ENCODE measurements at regions not wholly inside any gene's neighbourhood (a gene's known extent, or its start where the extent isn't known, plus 50 kb on each side); places are given as distances from the start of the nearest gene placed in this dataset.

GRCh38 chr18:49717617-49718016, 95.7 kb downstream of the ACAA2 start:
- Histone ChIP-seq H3K36me3 (no peaks in the 10 kb centered on the region), H3K4me1 (no peaks in the 10 kb centered on the region), H3K27ac (no peak overlapping the region), H3K27me3 (no peaks in the 10 kb centered on the region), H3K4me3 (no peak overlapping the region), H3K9me3 (no peaks in the 10 kb centered on the region)
- no peak for DNase-seq (ENCODE audit: low spot score in 2 of 2)
- intact Hi-C loops (cut with DNase I; ENCODE audit: low total_unique reads), result no loop called here
- TF ChIP-seq, protein P1, sequence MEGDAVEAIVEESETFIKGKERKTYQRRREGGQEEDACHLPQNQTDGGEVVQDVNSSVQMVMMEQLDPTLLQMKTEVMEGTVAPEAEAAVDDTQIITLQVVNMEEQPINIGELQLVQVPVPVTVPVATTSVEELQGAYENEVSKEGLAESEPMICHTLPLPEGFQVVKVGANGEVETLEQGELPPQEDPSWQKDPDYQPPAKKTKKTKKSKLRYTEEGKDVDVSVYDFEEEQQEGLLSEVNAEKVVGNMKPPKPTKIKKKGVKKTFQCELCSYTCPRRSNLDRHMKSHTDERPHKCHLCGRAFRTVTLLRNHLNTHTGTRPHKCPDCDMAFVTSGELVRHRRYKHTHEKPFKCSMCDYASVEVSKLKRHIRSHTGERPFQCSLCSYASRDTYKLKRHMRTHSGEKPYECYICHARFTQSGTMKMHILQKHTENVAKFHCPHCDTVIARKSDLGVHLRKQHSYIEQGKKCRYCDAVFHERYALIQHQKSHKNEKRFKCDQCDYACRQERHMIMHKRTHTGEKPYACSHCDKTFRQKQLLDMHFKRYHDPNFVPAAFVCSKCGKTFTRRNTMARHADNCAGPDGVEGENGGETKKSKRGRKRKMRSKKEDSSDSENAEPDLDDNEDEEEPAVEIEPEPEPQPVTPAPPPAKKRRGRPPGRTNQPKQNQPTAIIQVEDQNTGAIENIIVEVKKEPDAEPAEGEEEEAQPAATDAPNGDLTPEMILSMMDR (IDR thresholded peaks at IDR 0.05), result no peak
- TF ChIP-seq POLR2A (IDR thresholded peaks at IDR 0.05), result no peak
- no peak for TF ChIP-seq POLR2AphosphoS5 (IDR thresholded peaks at IDR 0.05)

DNA sequence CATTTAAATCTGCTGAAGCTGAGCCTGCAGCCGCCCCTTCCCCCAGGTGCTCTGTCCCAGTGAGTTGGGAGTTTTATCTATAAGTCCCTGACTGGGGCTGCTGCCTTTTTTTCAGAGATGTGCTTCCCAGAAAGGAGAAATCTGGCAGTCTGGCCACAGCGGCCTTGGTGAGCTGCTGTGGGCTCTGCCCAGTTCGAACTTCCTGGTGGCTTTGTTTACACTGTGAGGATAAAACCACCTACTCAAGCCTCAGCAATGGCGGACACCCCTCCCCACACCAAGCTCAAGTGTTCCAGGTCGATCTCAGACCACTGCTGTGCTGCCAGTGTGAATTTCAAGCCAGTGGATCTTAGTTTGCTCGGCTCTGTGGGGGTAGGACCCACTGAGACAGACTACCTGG, 97.3 kb downstream of the ACAA2 start:
- Histone ChIP-seq H3K9me3 (no peaks in the 10 kb centered on the region), H3K27ac (no peak overlapping the region)
- TF ChIP-seq POLR2A (IDR thresholded peaks at IDR 0.05), result no peak
- TF ChIP-seq POLR2AphosphoS5 (IDR thresholded peaks at IDR 0.05), result no peak
- TF ChIP-seq, protein P1 (IDR thresholded peaks at IDR 0.05), result no peak

DNA sequence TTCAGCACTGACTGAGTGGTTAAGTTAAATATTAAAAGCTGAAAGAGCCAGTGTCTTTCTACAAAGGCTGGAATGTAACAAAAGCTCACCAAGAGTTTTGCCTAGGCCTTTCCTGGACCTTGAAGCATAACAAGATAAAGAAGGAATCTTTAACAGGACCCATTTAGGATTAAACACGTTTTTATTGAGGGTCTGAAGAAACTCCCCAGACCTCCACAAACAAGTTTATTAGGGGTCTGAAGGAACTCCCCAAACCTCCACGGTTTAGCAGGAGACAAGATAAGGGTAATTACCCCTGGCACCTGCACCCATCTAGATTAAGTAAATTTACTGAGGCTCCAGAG, 104.0 kb downstream of the ACAA2 start:
- no peak overlapping the region for H3K27ac ChIP-seq
- DNase-seq (ENCODE audit: low spot score in 2 of 2), result no peak
- H3K9me3 ChIP-seq, result no peaks in the 10 kb centered on the region
- H3K4me3 ChIP-seq, result no peak overlapping the region
- H3K27me3 ChIP-seq, result no peaks in the 10 kb centered on the region
- intact Hi-C loops (cut with DNase I; ENCODE audit: low total_unique reads), result no loop called here
- no peaks in the 10 kb centered on the region for H3K36me3 ChIP-seq
- no peaks in the 10 kb centered on the region for H3K4me1 ChIP-seq
- no peak for TF ChIP-seq POLR2AphosphoS5 (IDR thresholded peaks at IDR 0.05)
- TF ChIP-seq, protein P1 (IDR thresholded peaks at IDR 0.05), result no peak
- TF ChIP-seq POLR2A (IDR thresholded peaks at IDR 0.05), result no peak

More for the DNA sequence above, 97.3 kb downstream of the ACAA2 start:
- no peak for DNase-seq (ENCODE audit: low spot score in 2 of 2)
- Histone ChIP-seq H3K4me1 (no peaks in the 10 kb centered on the region), H3K4me3 (no peak overlapping the region), H3K36me3 (no peaks in the 10 kb centered on the region), H3K27me3 (no peaks in the 10 kb centered on the region)
- intact Hi-C loops (cut with DNase I; ENCODE audit: low total_unique reads), result no loop called here

- no peaks in the 10 kb centered on the region for H3K36me3 ChIP-seq
- H3K4me3 ChIP-seq, result no peak overlapping the region
- TF ChIP-seq POLR2A (IDR thresholded peaks at IDR 0.05) (no peak), POLR2AphosphoS5 (IDR thresholded peaks at IDR 0.05) (no peak)
- TF ChIP-seq, protein P1 (IDR thresholded peaks at IDR 0.05), result no peak
- no peak for DNase-seq (ENCODE audit: low spot score in 2 of 2)
- H3K4me1 ChIP-seq, result no peaks in the 10 kb centered on the region
- no peak overlapping the region for H3K27ac ChIP-seq
- intact Hi-C loops (cut with DNase I; ENCODE audit: low total_unique reads), result no loop called here
- H3K9me3 ChIP-seq, result no peaks in the 10 kb centered on the region
- no peaks in the 10 kb centered on the region for H3K27me3 ChIP-seq
Observed at GRCh38 chr18:49708662-49709346, 104.5 kb downstream of the ACAA2 start.

- no peak overlapping the region for H3K27ac ChIP-seq
- H3K4me1 ChIP-seq, result no peaks in the 10 kb centered on the region
- TF ChIP-seq, protein P1 (IDR thresholded peaks at IDR 0.05), result no peak
- TF ChIP-seq POLR2A (IDR thresholded peaks at IDR 0.05) (no peak), POLR2AphosphoS5 (IDR thresholded peaks at IDR 0.05) (no peak)
- no peaks in the 10 kb centered on the region for H3K9me3 ChIP-seq
- intact Hi-C loops (cut with DNase I; ENCODE audit: low total_unique reads), result no loop called here
- H3K4me3 ChIP-seq, result no peak overlapping the region
- no peak for DNase-seq (ENCODE audit: low spot score in 2 of 2)
- no peaks in the 10 kb centered on the region for H3K27me3 ChIP-seq
- no peaks in the 10 kb centered on the region for H3K36me3 ChIP-seq
Observed at GRCh38 chr18:49707599-49707998, 105.7 kb downstream of the ACAA2 start.

All from breast epithelium (tissue), 4 donors.